ENCODE measurements at regions not wholly inside any gene's neighbourhood (a gene's known extent, or its start where the extent isn't known, plus 50 kb on each side); places are given as distances from the start of the nearest gene placed in this dataset.
"Not testable (repeated sequence)": the region's sequence is repeated elsewhere in the genome, so short reads cannot be mapped to it uniquely, and the experiment has no call there.

- no peak for DNase-seq (ENCODE audit: low read depth in 2 of 3, low spot score in 2 of 3)
Measured at GRCh38 chr14:89700801-89701200, 253.7 kb downstream of the EFCAB11 start.

DNA sequence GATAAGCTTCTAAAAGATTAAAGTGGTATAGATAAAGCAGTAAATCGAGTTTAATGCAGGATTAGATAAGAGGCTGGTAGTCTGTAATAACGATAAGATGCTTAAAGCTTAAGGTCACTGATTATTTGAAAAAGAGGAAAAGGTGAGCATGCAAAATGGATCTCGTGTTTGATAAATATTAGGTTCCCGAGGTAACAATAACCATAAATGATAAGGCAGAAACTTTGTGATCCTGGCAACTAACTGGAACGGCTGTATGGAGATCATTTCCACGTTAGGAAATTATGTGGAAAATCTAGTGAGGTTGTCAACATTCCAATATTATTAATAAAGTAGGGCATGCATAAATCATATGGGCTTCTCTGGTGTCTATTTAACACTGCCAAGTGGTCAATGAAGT, 255.5 kb downstream of the EFCAB11 start:
- DNase-seq (ENCODE audit: low read depth in 2 of 3, low spot score in 2 of 3): no peak

DNA sequence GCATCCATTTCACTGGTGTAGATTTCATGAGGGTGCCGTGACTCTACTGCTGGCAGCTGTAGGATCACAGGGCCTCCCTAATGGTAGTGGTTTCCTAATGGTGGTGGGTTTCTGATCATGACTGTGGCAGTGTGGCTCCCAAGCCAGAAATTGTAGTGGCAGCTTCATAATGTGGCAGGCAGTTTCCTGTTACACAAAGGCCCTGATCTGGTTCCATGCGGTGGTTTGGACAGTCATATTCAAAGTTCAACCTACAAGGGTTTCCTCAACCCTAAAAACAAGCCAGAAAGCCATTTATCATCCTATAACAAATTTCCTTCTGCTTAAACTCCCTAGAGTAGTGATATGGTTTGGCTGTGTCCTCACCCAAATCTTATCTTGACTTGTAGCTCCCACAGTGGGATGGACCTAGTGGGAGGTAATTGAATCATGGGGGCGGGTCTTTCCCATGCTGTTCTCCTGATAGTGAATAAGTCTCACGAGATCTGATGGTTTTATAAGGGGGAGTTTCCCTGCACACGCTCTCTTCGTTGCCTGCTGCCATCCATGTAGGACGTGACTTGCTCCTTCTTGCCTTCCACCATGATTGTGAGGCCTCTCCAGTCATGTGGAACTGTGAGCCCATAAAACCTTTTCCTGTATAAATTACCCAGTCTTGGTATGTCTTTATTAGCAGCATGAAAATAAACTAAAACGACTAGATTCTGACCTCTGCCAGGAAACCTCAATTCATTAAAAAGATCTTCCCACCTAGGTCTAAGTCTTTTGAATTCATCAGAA, 257.1 kb downstream of the EFCAB11 start:
- no peak for DNase-seq (ENCODE audit: low read depth in 2 of 3, low spot score in 2 of 3)

GRCh38 chr14:89695846-89696245, 258.7 kb downstream of the EFCAB11 start:
- no peak for DNase-seq (ENCODE audit: low read depth in 2 of 3, low spot score in 2 of 3)

GRCh38 chr14:89690139-89690538, 264.4 kb downstream of the EFCAB11 start:
- DNase-seq (ENCODE audit: low read depth in 2 of 3, low spot score in 2 of 3): no peak

- DNase-seq (ENCODE audit: low read depth in 2 of 3, low spot score in 2 of 3): not testable (repeated sequence)
Measured at GRCh38 chr14:89689711-89690110, 264.8 kb downstream of the EFCAB11 start.

DNA sequence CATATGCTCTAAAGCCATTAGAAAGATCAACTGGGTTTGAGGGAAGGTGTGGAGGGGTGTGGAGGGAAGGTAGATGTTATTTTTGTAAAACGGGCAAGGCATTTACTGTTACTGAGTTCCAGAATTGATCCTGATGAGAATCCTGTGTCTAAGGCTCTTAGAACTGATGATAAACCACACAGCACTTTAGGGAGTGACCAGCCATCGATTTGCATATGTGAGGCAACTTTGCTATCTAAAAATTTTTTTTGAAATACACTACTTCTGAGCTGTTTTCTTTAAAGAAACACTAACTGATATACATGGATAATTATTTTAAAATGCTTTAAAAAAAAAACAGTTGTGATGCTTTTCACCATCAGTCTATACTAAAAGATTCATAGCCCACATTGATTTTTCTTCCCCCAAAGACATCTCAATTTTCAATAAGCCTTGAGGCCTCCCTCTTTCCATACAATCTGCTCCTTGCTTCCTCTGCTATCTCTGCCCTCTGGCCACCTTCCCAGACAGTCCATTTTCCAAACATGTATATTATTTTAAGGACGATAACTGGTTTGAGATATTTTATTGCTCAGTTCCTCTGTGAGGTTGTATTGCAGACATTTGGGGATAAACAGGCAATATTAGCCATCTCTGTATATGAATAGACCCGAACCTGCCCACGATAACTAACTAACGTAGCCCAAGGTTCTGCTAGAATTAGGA, 265.9 kb downstream of the EFCAB11 start:
- no peak for DNase-seq (ENCODE audit: low read depth in 2 of 3, low spot score in 2 of 3)

- not testable (repeated sequence) for DNase-seq (ENCODE audit: low read depth in 2 of 3, low spot score in 2 of 3)
Measured at GRCh38 chr14:89687129-89687528, 267.4 kb downstream of the EFCAB11 start.

- DNase-seq (ENCODE audit: low read depth in 2 of 3, low spot score in 2 of 3): no peak
Measured at GRCh38 chr14:89684139-89684538, 267.1 kb upstream of the FOXN3 start.

DNA sequence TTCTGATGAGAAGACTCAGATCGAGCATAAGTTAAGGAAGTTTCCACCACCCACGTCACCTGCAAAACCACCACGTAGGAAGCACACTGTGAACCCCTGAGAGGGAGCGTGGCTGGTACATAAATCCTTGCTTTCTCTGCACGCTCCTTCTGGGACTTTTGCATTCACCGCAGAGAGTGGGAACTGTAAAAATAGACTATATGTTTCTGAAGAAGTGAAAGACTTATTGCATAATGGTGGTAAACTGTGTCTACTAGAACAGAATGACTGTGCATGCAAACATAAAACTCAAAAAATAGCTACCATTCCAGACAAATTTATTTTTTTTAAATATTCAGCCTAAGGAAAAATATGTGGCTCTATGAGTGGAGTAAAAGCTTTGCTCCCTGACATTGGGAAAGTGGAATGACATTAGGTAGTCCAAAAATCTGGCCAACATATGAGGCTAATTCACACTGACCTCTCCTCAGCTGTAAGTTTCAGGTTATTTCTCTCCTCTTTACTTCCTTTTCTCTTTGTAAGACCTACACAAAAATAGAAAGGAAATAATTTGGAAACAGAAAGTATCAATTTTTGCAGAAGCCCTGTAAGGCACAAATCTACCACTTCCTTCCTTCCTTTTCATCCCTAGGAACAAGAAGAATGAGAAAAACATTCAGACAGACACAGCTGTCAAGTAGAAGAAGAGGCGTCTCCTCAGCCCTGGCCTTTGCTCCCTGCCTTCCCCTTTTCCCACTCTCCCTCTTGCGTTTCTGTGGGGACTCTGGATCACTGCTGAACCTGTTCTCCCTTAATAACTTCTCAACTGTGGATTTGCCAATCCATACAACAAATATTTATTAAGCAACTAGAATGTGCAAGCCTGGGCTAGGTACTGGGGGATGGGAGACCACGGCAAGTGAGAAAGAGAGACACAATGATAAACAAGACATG, 264.3 kb upstream of the FOXN3 start:
- peak in 1 of 3 donors; percentile 24 for DNase-seq (ENCODE audit: low read depth in 2 of 3, low spot score in 2 of 3)

DNA sequence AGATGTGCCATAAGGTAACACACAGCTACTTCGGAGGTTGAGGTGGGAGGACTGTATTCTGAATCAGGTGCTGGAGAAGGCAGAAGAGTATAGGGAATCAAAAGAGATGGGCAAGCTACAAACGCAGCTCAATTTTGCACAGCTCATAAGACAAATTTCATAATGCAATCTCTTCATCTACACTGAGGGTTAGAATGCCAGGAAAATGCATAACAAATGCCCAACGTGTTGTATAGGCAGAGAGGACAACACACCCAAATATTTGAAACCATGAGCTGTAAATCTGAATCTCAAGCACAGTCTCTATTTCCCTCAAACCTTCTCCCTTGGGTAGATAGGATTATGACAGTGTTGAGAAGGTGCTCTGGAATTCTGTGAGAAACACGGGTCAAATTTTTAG, 263.1 kb upstream of the FOXN3 start:
- no peak for DNase-seq (ENCODE audit: low read depth in 2 of 3, low spot score in 2 of 3)

DNA sequence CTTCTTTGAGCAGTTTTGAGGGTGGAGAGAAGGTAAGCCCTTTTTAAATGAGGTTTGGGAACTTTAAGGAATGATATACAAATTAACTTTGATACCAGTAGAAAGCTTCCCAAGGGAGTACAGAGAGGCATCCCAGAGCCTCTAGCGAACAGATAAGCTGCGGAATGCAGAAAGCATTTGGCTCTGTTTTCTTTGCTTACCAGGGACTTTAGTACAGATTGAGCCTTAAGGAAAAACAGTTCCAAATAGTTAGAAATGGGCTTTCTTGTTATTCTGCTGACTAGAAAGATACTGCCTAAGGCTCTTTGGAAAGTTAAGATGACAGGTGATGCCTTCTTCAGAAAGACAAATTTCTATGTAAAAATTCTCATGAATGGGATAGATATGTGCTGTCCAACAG, 261.7 kb upstream of the FOXN3 start:
- no peak for DNase-seq (ENCODE audit: low read depth in 2 of 3, low spot score in 2 of 3)

DNA sequence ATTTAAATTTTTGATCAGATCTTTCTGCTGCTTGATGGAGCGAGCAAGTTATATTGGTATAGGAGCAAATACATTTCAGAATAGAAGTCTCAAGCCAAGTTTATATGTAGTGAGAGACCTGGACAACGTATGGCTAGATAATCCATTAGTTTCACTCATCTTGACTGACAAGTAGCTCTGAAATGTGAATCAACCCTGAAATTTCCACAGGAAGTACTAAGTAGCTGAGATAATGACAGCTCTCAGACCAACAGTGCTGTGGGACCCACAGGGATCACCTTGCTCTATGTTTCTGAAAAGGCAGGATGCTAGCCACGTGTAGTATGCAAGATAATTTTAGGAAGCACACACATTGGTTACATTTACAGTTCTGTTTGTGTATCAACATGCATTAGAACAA, 258.6 kb upstream of the FOXN3 start:
- DNase-seq (ENCODE audit: low read depth in 2 of 3, low spot score in 2 of 3): no peak

GRCh38 chr14:89674936-89675335, 257.9 kb upstream of the FOXN3 start:
- no peak for DNase-seq (ENCODE audit: low read depth in 2 of 3, low spot score in 2 of 3)

DNA sequence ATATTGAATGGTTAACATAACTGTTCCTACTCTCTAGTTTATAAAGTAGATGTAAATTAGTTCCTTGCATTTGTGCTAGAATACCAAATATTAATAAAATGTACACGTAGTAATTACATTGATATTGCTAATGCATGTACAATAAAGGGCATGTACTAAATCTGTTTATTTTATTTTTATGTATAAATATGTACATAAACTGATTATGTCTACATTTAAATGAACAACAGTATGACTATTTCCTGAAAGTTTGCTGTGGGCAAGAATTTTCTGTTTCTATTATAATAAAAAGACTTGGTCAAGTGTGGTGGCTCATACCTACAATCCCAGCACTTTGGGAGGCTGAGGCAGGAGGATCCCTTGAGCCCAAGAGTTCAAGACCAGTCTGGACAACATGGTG, 257.2 kb upstream of the FOXN3 start:
- DNase-seq (ENCODE audit: low read depth in 2 of 3, low spot score in 2 of 3): no peak

DNA sequence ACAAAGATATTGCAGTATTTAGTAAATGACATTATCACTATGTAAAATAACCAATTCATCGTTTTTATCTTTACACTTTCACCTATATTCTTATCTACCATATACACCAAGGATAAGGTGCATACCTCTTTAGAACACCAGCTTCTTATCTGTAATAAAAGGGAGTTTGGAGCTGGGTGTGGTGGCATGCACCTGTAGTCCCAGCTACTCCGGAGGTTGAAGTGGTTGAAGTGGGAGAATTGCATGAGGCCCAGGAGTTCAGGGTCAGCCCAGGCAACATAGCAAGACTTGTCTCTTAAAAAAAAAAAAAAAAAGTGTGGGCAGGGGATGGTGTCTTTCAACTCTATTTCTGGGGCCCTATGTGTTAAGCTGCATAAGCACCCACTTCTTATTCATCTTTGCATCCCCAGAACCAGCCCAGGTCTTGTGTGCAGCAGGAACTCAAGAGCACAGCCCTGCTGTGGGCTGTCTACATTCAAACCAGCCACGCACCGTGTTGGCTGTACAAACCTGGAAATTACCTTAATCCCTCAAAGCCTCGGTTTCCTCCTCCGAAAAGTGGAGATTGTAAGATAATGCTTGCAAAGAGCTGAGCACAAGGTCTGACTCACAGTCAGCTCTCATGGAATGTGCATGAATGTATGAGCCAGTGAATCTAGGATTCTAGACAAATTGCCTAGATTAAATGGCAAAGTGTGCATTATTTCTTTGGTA, 256.6 kb upstream of the FOXN3 start:
- no peak for DNase-seq (ENCODE audit: low read depth in 2 of 3, low spot score in 2 of 3)

DNA sequence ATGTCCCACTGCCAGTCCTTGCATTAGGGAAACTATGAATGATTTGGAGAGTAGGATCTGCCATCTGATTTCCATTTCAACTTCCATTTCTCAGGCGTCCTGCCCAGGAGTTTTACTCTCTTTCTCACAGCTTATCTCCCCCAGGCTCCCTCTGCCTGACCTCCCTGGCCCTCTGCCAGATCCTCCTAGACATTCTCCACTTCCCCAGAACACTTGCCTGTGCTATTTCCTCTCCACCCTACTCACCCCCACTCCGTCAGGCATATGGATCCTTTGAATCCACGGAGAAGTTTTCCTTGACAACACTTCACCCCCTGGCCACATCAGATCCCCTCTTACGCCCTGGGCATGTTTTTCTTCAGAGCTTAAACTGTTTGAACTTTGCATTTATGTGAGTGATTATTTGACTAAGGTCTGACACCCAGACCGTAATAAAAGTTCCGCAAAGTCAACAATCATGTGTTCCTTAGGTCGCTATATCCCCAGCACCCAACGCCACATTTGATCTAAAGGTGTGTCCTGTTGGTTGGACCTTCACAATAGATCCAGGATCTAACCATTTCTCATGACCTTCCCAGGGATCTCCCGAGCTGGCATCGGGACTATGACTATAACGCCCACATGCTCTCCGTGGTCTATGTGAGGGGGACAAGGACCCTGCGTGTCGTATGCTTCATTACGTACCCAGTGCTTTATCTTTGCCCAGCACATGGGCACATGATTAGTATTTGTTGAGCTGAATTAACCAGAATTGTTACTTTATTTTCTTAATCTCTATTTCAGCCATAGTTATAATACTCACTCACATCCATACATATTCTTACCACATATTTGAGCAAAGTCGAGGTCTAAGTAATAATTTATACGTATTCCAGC, 255.8 kb upstream of the FOXN3 start:
- no peak for DNase-seq (ENCODE audit: low read depth in 2 of 3, low spot score in 2 of 3)

- DNase-seq (ENCODE audit: low read depth in 2 of 3, low spot score in 2 of 3): peak in 2 of 3 donors; percentile 83 to 92
Measured at GRCh38 chr14:89669193-89669592, 252.2 kb upstream of the FOXN3 start.

GRCh38 chr14:89667983-89668382, 250.9 kb upstream of the FOXN3 start:
- no peak for DNase-seq (ENCODE audit: low read depth in 2 of 3, low spot score in 2 of 3)
